HepG2 (cell line): ENCODE measurements at regions not wholly inside any gene's neighbourhood (a gene's known extent, or its start where the extent isn't known, plus 50 kb on each side); places are given as distances from the start of the nearest gene placed in this dataset.

ENCODE experiments used
- ATAC-seq: fragments of 200-7000 bp; cut with Tn5 transposase; 3 replicates; pipeline ENCODE4 v1.9.1; 2020; ENCODE audit warnings: mild to moderate bottlenecking, moderate library complexity
- BruUV-seq: library from RNA; stranded (reverse); fragments of 400-500 nt; replicated peaks from 2 replicates; lab custom pipeline; 2021; lab: Mats Ljungman, UMichigan
- CTCF ChIA-PET: fragments of 300-600 bp; formaldehyde crosslinking; extraction: SDS; loops from one replicate; lab custom pipeline; 2021; ENCODE audit warnings: low total read pairs, inconsistent platforms, low intra/inter-chr PET ratio; lab: Yijun Ruan, JAX
- POLR2A ChIA-PET: fragments of 350-600 bp; sonication (Branson Sonifier 250); formaldehyde crosslinking; loops from one replicate; lab custom pipeline; 2020; ENCODE audit warnings: antibody characterized with exemption, inconsistent platforms; lab: Yijun Ruan, JAX
- DNase-seq: peaks from one replicate; pipeline ENCODE4 v3.0.0-alpha.2; 2015; ENCODE audit warnings: low spot score
- FAIRE-seq: peaks from 3 replicates; lab custom pipeline; 2011; peaks lifted over from hg19 to GRCh38; lab: Jason Lieb, UNC
- H2AFZ ChIP-seq: one replicate; pipeline ENCODE4 v1.6.1; 2011; ENCODE audit warnings: low read length, inconsistent platforms
- H3K27ac ChIP-seq: fragments of 300-600 bp; 3 replicates; pipeline ENCODE4 v1.8.0; 2011; ENCODE audit warnings: mixed run types, mild to moderate bottlenecking, mixed read lengths, low read length, inconsistent platforms; ENCODE audit not compliant: insufficient read depth; ENCODE audit errors: extremely low read length
- H3K27me3 ChIP-seq, 2 experiments: fragments of 200-600 bp in 1 of 2; 2 replicates in 1 of 2; 3 replicates in 1 of 2; pipeline versions ENCODE4 v1.6.0 to v1.8.0; 2011; ENCODE audit warnings: low read length in 2 of 2, mild to moderate bottlenecking in 2 of 2, moderate library complexity in 2 of 2, inconsistent platforms in 1 of 2; ENCODE audit not compliant: insufficient read depth in 2 of 2, control insufficient read depth in 1 of 2
- H3K36me3 ChIP-seq, 2 experiments: fragments of 200-600 bp in 1 of 2; replicated peaks in 1 of 2; 2 replicates in 1 of 2; 3 replicates in 1 of 2; pipeline versions ENCODE4 v1.5.1 to v1.8.0; 2011; ENCODE audit warnings: low read length in 2 of 2, inconsistent platforms in 1 of 2; ENCODE audit not compliant: insufficient read depth in 2 of 2, control insufficient read depth in 1 of 2
- H3K4me1 ChIP-seq: 2 replicates; pipeline ENCODE4 v1.5.1; 2012; ENCODE audit warnings: low read length, inconsistent platforms; ENCODE audit not compliant: insufficient read depth
- H3K4me2 ChIP-seq: 2 replicates; pipeline ENCODE4 v1.6.0; 2011; ENCODE audit warnings: low read depth, low read length, inconsistent platforms
- H3K4me3 ChIP-seq, 3 experiments: fragments of 200-600 bp in 1 of 3; sonication (generic), shearing (Covaris generic) in 1 of 3; replicated peaks in 1 of 3; 2 replicates each; pipeline ENCODE4 v1.5.1; 2011 to 2016; ENCODE audit warnings: low read length in 3 of 3, inconsistent platforms in 2 of 3, low read depth in 2 of 3, mild to moderate bottlenecking in 2 of 3, control low read depth in 1 of 3, mixed read lengths in 1 of 3; ENCODE audit not compliant: insufficient read depth in 1 of 3
- H3K79me2 ChIP-seq: one replicate; pipeline ENCODE4 v1.6.1; 2011; ENCODE audit warnings: low read length, inconsistent platforms; ENCODE audit not compliant: insufficient read depth
- H3K9ac ChIP-seq: 2 replicates; pipeline ENCODE4 v1.6.0; 2011; ENCODE audit warnings: mild to moderate bottlenecking, low read depth, low read length, inconsistent platforms; ENCODE audit not compliant: insufficient read depth
- H3K9me3 ChIP-seq: 2 replicates; pipeline ENCODE4 v1.5.1; 2012; ENCODE audit warnings: mild to moderate bottlenecking, low read length
- H4K20me1 ChIP-seq: 2 replicates; pipeline ENCODE4 v1.6.0; 2011; ENCODE audit warnings: inconsistent platforms, mild to moderate bottlenecking, low read length, moderate library complexity; ENCODE audit not compliant: insufficient read depth
- EED ChIP-seq: sonication (generic); formaldehyde crosslinking; IDR thresholded peaks from 2 replicates; pipeline ENCODE4 v1.5.0; 2020; ENCODE audit warnings: mild to moderate bottlenecking, missing genetic modification reagents
- FOXC1 ChIP-seq: sonication (generic); formaldehyde crosslinking; IDR thresholded peaks from 2 replicates; pipeline ENCODE4 v1.8.0; 2022; ENCODE audit warnings: mild to moderate bottlenecking, missing genetic modification reagents, borderline replicate concordance
- MED13 ChIP-seq: sonication (generic); formaldehyde crosslinking; IDR thresholded peaks from 2 replicates; pipeline ENCODE4 v1.5.0; 2020; ENCODE audit warnings: missing genetic modification reagents
- ZC3H13 ChIP-seq: sonication (generic); formaldehyde crosslinking; IDR thresholded peaks from 2 replicates; pipeline ENCODE4 v1.8.1; 2023; ENCODE audit warnings: mild to moderate bottlenecking, missing genetic modification reagents, moderate library complexity
- ZNF350 ChIP-seq: sonication (generic); formaldehyde crosslinking; IDR thresholded peaks from 2 replicates; pipeline ENCODE4 v1.4.0; 2020; ENCODE audit warnings: mild to moderate bottlenecking, low read depth, missing genetic modification reagents, borderline replicate concordance
- ZNF788 ChIP-seq: sonication (generic); formaldehyde crosslinking; IDR thresholded peaks from 2 replicates; pipeline ENCODE4 v1.5.0; 2020; ENCODE audit warnings: mild to moderate bottlenecking, missing genetic modification reagents, borderline replicate concordance
- WGBS: methylation state at CpG from one replicate; pipeline ENCODE4 v1.1.6; 2017; ENCODE audit warnings: low lambda C conversion rate; 5-methylcytosine and 5-hydroxymethylcytosine counted together
- in situ Hi-C: cut with HindIII; loops from 2 replicates; pipeline ENCODE4 v1.10.0; 2017; ENCODE audit warnings: low pct_unique_long_range_greater_than_20kb; ENCODE audit not compliant: extremely low pct_ligation_motif_present
- intact Hi-C: fragments of 100-400 bp; cut with micrococcal nuclease; formaldehyde crosslinking; loops from one replicate; pipeline ENCODE4 v1.10.0; 2022; ENCODE audit not compliant: unreplicated experiment
- TF ChIP-seq, protein P1 (sequence below): sonication (generic); formaldehyde crosslinking; IDR thresholded peaks from 2 replicates; pipeline ENCODE4 v1.5.1; 2020; ENCODE audit warnings: missing genetic modification reagents, mild to moderate bottlenecking, borderline replicate concordance
- TF ChIP-seq, protein P2 (sequence below): IDR thresholded peaks from 2 replicates; pipeline ENCODE4 v1.6.1; 2012; ENCODE audit warnings: low read length, improper control_type of control experiment
- TF ChIP-seq, protein P3 (sequence below): sonication (generic); formaldehyde crosslinking; IDR thresholded peaks from 2 replicates; pipeline ENCODE4 v1.4.0; 2020; ENCODE audit warnings: missing genetic modification reagents, borderline replicate concordance

DNA sequence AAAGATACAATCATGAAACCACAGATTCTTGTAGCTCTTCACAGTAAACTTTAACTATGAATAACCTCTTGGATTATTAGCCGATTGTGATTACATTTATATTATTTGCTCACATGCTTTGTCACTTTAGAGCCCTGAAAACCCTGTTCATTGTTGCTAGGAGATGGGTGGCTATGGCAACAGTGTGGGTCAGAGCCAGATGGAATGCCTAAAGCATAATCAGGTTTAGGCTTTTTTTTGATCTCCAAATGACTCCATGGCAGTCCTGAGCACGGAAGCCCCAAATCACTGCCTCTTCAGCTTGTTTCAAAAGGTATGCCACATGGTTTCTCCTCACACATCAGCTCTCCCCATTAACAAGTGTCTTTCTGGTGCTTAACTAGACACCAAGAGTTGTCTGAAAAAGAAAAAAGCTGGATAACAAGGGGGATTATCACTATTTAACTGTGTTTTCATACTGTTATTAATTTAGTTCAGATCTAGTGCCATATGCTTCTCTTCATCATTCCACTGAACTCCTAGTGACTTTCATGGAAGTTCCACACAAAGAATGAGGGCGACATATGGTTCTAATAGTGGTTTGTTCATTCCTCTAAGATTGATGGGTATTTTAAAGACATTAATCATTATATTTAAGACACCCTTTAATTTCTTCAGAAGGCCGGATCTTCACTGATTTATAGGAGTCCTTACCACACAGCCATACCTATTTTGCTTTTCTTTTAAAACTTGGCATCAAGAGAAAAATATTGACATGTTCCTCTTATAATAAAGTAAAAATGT lies 88.8 kb upstream of the PAM start (continued):
- TF ChIP-seq, protein P1, sequence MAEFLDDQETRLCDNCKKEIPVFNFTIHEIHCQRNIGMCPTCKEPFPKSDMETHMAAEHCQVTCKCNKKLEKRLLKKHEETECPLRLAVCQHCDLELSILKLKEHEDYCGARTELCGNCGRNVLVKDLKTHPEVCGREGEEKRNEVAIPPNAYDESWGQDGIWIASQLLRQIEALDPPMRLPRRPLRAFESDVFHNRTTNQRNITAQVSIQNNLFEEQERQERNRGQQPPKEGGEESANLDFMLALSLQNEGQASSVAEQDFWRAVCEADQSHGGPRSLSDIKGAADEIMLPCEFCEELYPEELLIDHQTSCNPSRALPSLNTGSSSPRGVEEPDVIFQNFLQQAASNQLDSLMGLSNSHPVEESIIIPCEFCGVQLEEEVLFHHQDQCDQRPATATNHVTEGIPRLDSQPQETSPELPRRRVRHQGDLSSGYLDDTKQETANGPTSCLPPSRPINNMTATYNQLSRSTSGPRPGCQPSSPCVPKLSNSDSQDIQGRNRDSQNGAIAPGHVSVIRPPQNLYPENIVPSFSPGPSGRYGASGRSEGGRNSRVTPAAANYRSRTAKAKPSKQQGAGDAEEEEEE (CRISPR knock-in tag) = no peak
- TF ChIP-seq ZNF788 (CRISPR knock-in tag) (no peak), FOXC1 (CRISPR knock-in tag) (no peak)
- TF ChIP-seq, protein P2, sequence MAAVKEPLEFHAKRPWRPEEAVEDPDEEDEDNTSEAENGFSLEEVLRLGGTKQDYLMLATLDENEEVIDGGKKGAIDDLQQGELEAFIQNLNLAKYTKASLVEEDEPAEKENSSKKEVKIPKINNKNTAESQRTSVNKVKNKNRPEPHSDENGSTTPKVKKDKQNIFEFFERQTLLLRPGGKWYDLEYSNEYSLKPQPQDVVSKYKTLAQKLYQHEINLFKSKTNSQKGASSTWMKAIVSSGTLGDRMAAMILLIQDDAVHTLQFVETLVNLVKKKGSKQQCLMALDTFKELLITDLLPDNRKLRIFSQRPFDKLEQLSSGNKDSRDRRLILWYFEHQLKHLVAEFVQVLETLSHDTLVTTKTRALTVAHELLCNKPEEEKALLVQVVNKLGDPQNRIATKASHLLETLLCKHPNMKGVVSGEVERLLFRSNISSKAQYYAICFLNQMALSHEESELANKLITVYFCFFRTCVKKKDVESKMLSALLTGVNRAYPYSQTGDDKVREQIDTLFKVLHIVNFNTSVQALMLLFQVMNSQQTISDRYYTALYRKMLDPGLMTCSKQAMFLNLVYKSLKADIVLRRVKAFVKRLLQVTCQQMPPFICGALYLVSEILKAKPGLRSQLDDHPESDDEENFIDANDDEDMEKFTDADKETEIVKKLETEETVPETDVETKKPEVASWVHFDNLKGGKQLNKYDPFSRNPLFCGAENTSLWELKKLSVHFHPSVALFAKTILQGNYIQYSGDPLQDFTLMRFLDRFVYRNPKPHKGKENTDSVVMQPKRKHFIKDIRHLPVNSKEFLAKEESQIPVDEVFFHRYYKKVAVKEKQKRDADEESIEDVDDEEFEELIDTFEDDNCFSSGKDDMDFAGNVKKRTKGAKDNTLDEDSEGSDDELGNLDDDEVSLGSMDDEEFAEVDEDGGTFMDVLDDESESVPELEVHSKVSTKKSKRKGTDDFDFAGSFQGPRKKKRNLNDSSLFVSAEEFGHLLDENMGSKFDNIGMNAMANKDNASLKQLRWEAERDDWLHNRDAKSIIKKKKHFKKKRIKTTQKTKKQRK = no peak

DNA sequence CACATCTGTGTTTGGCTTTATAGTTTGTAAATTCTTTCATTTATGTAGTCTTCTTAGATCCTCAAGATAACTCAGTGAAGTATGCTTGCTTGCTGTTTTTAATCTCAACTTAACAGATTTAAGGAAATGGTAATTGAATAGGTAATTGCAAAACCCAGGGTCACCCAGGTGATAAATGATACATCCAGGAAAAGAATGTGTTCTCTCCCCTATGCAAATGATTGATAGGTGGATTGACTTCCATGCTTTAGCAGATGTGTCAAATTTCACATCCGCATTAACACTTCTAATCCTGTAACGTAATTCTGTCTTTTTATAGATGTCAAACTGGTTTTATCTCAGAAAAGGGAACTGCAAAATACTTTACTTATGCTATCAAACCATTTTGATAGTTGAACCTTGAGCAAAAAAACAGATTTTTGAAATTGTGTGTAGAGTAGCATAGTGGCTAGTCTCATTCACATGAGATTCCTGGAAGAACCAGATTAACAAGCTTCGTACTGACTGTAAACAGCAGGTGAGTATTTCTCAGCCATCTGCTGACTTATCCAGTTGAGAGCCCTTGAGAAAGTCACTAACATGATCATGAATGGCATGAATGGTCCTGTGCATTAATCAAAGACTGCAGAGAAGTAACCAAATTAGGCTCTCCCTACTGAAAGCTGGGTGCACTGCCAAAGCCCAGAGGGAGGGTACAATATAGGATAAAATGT lies 86.7 kb upstream of the PAM start:
- no peak overlapping the region for H2AFZ ChIP-seq
- H4K20me1 ChIP-seq = no peaks in the 10 kb centered on the region
- BruUV-seq = no TSS peak
- H3K27ac ChIP-seq = no peak overlapping the region
- H3K36me3 ChIP-seq = no peaks in the 10 kb centered on the region
- no peaks in the 10 kb centered on the region for H3K27me3 ChIP-seq
- no peak for FAIRE-seq
- 48% methylated on average over 3 of the region's 3 CpGs for WGBS
- no peak overlapping the region for H3K9ac ChIP-seq
- DNase-seq = no peak
- no peak for ATAC-seq
- no peaks in the 10 kb centered on the region for H3K79me2 ChIP-seq
- ChIA-PET CTCF (no interaction called here), POLR2A (no interaction called here)
- intact Hi-C loops (no loop called here), in situ Hi-C loops (no loop called here)
- H3K4me3 ChIP-seq = no peak overlapping the region
- H3K9me3 ChIP-seq = no peaks in the 10 kb centered on the region
- no peak overlapping the region for H3K4me2 ChIP-seq
- no peaks in the 10 kb centered on the region for H3K4me1 ChIP-seq
- TF ChIP-seq ZNF350 (CRISPR knock-in tag) (no peak), EED (no peak), MED13 (CRISPR knock-in tag) (no peak), ZC3H13 (CRISPR knock-in tag) (no peak)
- TF ChIP-seq, protein P3, sequence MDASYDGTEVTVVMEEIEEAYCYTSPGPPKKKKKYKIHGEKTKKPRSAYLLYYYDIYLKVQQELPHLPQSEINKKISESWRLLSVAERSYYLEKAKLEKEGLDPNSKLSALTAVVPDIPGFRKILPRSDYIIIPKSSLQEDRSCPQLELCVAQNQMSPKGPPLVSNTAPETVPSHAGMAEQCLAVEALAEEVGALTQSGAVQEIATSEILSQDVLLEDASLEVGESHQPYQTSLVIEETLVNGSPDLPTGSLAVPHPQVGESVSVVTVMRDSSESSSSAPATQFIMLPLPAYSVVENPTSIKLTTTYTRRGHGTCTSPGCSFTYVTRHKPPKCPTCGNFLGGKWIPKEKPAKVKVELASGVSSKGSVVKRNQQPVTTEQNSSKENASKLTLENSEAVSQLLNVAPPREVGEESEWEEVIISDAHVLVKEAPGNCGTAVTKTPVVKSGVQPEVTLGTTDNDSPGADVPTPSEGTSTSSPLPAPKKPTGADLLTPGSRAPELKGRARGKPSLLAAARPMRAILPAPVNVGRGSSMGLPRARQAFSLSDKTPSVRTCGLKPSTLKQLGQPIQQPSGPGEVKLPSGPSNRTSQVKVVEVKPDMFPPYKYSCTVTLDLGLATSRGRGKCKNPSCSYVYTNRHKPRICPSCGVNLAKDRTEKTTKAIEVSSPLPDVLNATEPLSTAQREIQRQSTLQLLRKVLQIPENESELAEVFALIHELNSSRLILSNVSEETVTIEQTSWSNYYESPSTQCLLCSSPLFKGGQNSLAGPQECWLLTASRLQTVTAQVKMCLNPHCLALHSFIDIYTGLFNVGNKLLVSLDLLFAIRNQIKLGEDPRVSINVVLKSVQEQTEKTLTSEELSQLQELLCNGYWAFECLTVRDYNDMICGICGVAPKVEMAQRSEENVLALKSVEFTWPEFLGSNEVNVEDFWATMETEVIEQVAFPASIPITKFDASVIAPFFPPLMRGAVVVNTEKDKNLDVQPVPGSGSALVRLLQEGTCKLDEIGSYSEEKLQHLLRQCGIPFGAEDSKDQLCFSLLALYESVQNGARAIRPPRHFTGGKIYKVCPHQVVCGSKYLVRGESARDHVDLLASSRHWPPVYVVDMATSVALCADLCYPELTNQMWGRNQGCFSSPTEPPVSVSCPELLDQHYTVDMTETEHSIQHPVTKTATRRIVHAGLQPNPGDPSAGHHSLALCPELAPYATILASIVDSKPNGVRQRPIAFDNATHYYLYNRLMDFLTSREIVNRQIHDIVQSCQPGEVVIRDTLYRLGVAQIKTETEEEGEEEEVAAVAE (CRISPR knock-in tag) = no peak
